Adrenal gland (tissue), 5 donors: ENCODE measurements at regions not wholly inside any gene's neighbourhood (a gene's known extent, or its start where the extent isn't known, plus 50 kb on each side); places are given as distances from the start of the nearest gene placed in this dataset.

Experiments used
- POLR2A ChIP-seq, 2 donors: fragments of 450-650 bp; IDR thresholded peaks; one replicate each; pipeline ENCODE4 v1.6.1; 2017; ENCODE audit warnings: antibody characterized with exemption in 2 of 2, mild to moderate bottlenecking in 2 of 2, moderate library complexity in 1 of 2
- TF ChIP-seq, protein P1 (sequence below), 6 experiments: fragments of 450-650 bp in 4 of 6; fragments of 200-600 bp in 2 of 6; sonication (generic) in 1 of 6; IDR thresholded peaks; 1 replicate in 5 of 6; 2 replicates in 1 of 6; pipeline versions ENCODE4 v1.5.1 to v1.8.0; 2016 to 2021; ENCODE audit warnings: antibody characterized with exemption in 6 of 6, mild to moderate bottlenecking in 2 of 6, moderate library complexity in 1 of 6
- donor health status: DM: no; HTN: no; CAD: no.

DNA sequence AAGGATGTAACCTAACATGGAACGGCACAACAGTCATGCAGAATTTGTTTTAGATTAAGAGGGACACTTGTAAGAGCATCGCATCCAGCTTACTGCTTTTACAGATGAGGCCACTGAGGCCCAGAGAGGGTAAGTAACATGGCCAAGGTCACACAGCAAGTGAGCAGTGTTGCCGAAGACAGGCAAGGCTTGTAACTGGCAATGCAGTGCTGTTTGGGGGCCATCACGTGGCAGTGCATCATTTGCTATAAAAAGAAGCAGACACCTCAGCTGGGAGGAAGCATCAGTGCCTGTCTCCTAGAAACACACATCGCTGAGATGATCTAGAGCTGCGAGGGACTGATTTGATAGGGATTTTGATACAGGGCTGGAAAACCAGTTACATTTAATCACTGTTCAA lies 108.2 kb upstream of the PROK2 start:
- TF ChIP-seq, protein P1, sequence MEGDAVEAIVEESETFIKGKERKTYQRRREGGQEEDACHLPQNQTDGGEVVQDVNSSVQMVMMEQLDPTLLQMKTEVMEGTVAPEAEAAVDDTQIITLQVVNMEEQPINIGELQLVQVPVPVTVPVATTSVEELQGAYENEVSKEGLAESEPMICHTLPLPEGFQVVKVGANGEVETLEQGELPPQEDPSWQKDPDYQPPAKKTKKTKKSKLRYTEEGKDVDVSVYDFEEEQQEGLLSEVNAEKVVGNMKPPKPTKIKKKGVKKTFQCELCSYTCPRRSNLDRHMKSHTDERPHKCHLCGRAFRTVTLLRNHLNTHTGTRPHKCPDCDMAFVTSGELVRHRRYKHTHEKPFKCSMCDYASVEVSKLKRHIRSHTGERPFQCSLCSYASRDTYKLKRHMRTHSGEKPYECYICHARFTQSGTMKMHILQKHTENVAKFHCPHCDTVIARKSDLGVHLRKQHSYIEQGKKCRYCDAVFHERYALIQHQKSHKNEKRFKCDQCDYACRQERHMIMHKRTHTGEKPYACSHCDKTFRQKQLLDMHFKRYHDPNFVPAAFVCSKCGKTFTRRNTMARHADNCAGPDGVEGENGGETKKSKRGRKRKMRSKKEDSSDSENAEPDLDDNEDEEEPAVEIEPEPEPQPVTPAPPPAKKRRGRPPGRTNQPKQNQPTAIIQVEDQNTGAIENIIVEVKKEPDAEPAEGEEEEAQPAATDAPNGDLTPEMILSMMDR (IDR thresholded peaks at IDR 0.05): no peak
- no peak for TF ChIP-seq POLR2A (IDR thresholded peaks at IDR 0.05)
